ENCODE measurements at regions not wholly inside any gene's neighbourhood (a gene's known extent, or its start where the extent isn't known, plus 50 kb on each side); places are given as distances from the start of the nearest gene placed in this dataset.

DNA sequence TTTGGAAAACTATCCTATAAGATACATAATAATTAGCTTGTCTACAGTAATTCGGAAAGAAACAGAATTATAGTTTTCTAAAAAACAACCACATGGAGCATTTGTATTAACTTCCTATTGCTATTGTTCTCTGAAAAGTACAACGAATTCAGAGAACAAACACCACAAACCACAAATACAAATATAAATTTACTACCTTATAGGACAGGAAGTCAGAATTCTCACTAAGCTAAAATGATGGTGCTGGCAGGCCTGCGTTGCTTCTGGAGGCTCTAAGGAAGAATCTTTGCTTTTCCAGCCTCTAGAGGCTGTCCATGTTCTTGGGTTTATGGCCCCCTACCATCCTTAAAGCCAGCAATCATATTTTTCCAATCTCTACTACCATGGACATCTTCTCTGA is 173.6 kb upstream of the TCF21 start (continued):
- TF ChIP-seq, protein P1, sequence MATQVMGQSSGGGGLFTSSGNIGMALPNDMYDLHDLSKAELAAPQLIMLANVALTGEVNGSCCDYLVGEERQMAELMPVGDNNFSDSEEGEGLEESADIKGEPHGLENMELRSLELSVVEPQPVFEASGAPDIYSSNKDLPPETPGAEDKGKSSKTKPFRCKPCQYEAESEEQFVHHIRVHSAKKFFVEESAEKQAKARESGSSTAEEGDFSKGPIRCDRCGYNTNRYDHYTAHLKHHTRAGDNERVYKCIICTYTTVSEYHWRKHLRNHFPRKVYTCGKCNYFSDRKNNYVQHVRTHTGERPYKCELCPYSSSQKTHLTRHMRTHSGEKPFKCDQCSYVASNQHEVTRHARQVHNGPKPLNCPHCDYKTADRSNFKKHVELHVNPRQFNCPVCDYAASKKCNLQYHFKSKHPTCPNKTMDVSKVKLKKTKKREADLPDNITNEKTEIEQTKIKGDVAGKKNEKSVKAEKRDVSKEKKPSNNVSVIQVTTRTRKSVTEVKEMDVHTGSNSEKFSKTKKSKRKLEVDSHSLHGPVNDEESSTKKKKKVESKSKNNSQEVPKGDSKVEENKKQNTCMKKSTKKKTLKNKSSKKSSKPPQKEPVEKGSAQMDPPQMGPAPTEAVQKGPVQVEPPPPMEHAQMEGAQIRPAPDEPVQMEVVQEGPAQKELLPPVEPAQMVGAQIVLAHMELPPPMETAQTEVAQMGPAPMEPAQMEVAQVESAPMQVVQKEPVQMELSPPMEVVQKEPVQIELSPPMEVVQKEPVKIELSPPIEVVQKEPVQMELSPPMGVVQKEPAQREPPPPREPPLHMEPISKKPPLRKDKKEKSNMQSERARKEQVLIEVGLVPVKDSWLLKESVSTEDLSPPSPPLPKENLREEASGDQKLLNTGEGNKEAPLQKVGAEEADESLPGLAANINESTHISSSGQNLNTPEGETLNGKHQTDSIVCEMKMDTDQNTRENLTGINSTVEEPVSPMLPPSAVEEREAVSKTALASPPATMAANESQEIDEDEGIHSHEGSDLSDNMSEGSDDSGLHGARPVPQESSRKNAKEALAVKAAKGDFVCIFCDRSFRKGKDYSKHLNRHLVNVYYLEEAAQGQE (IDR thresholded peaks at IDR 0.05; ENCODE audit: low read depth, low read length): no peak
- TF ChIP-seq TCF12 (IDR thresholded peaks at IDR 0.05) (no peak), RCOR1 (IDR thresholded peaks at IDR 0.05; ENCODE audit: low read length) (no peak)

DNA sequence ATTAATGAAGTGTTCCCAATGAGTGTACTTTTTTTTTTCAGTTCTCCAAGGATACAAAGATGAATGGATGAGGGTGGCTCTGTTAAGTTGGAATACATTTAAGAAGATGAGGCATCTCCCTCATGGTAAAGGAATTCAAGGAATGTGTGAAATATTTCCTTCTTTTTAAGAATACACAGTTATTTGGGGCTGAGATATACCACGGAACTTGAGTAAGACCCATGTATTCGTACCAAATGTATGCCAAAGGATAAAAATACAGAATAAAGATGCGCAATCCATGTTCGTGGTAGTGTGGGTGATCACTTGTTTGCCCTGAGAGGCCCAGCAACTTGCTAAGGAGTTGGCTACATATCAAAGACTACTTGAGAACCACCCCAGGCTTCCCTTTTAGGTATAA is 164.2 kb upstream of the TCF21 start:
- Histone ChIP-seq H3K4me3 (ENCODE audit: low read depth in 2 of 2, low read length in 1 of 2) (no peak overlapping the region), H3K36me3 (replicated peaks in 1 of 2; ENCODE audit: control insufficient read depth in 1 of 2, insufficient read depth in 2 of 2, low read length in 1 of 2) (no peaks in the 10 kb centered on the region), H3K4me2 (no peak overlapping the region), H3K4me1 (ENCODE audit: control insufficient read depth in 1 of 2, insufficient read depth in 2 of 2, low read depth in 1 of 2, low read length in 1 of 2) (no peaks in the 10 kb centered on the region), H3F3A (replicated peaks; ENCODE audit: insufficient read depth) (no peaks in the 10 kb centered on the region), H3K9me3 (no peaks in the 10 kb centered on the region), H3K27me3 (ENCODE audit: insufficient read depth) (no peaks in the 10 kb centered on the region), H3K9me2 (no peaks in the 10 kb centered on the region), H3K9ac (no peak overlapping the region), H3K27ac (ENCODE audit: low read depth in 2 of 2, low read length in 1 of 2) (no peak overlapping the region), H4K20me1 (ENCODE audit: insufficient read depth) (no peaks in the 10 kb centered on the region), H2AFZ (ENCODE audit: low read depth) (no peak overlapping the region), H3K79me2 (ENCODE audit: insufficient read depth) (no peaks in the 10 kb centered on the region)
- TF ChIP-seq FOXM1 (IDR thresholded peaks at IDR 0.05; ENCODE audit: low read depth) (no peak), SIN3A (IDR thresholded peaks at IDR 0.05; ENCODE audit: borderline replicate concordance, low read depth, low read length) (no peak)
- TF ChIP-seq, protein P2, sequence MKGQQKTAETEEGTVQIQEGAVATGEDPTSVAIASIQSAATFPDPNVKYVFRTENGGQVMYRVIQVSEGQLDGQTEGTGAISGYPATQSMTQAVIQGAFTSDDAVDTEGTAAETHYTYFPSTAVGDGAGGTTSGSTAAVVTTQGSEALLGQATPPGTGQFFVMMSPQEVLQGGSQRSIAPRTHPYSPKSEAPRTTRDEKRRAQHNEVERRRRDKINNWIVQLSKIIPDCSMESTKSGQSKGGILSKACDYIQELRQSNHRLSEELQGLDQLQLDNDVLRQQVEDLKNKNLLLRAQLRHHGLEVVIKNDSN (IDR thresholded peaks at IDR 0.05; ENCODE audit: borderline replicate concordance, low read depth): no peak
- no peak for DNase-seq
- WGBS (ENCODE audit: low lambda C conversion rate): 8% methylated on average over 4 of the region's 4 CpGs
- CTCF ChIA-PET: no interaction called here
- POLR2A ChIA-PET: no interaction called here

DNA sequence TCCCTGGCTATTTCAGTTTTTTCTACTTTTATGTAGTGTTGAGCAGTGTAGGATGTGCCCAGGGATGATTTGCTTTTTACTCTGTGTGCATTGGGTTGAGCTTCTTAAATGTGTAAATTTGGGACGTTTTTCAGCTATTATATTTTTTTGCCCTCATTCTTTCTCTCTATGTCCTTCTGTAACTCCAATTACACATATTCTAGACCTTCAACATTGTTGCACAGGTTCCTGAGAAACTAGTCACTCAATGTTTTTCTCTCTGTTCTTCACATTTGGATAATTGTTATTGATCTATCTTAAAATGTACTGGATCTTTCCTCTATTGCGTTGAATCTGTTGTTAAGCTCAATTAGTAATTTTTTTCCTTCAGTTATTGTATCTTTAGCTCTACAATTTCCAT is 162.7 kb upstream of the TCF21 start:
- H4K20me1 ChIP-seq (ENCODE audit: insufficient read depth): no peaks in the 10 kb centered on the region
- no peak overlapping the region for H3K9ac ChIP-seq
- H3K4me3 ChIP-seq (ENCODE audit: low read depth in 2 of 2, low read length in 1 of 2): no peak overlapping the region
- H3K4me2 ChIP-seq: no peak overlapping the region
- ChIA-PET POLR2A (no interaction called here), CTCF (no interaction called here)
- no peaks in the 10 kb centered on the region for H3F3A ChIP-seq (replicated peaks; ENCODE audit: insufficient read depth)
- no peaks in the 10 kb centered on the region for H3K9me2 ChIP-seq
- DNase-seq: no peak
- H3K27me3 ChIP-seq (ENCODE audit: insufficient read depth): no peaks in the 10 kb centered on the region
- no peak overlapping the region for H3K27ac ChIP-seq (ENCODE audit: low read depth in 2 of 2, low read length in 1 of 2)
- no peaks in the 10 kb centered on the region for H3K36me3 ChIP-seq (replicated peaks in 1 of 2; ENCODE audit: control insufficient read depth in 1 of 2, insufficient read depth in 2 of 2, low read length in 1 of 2)
- H2AFZ ChIP-seq (ENCODE audit: low read depth): no peak overlapping the region
- no peaks in the 10 kb centered on the region for H3K9me3 ChIP-seq
- no peaks in the 10 kb centered on the region for H3K79me2 ChIP-seq (ENCODE audit: insufficient read depth)
- no peaks in the 10 kb centered on the region for H3K4me1 ChIP-seq (ENCODE audit: control insufficient read depth in 1 of 2, insufficient read depth in 2 of 2, low read depth in 1 of 2, low read length in 1 of 2)
- WGBS (ENCODE audit: low lambda C conversion rate): 8% methylated on average over 2 of the region's 2 CpGs
- TF ChIP-seq EZH2phosphoT487 (IDR thresholded peaks at IDR 0.05; ENCODE audit: borderline replicate concordance, low read depth) (no peak), ELF1 (IDR thresholded peaks at IDR 0.05) (no peak), JUND (IDR thresholded peaks at IDR 0.05) (no peak), POLR2AphosphoS5 (IDR thresholded peaks at IDR 0.05; ENCODE audit: low read depth, low read length) (no peak), NRF1 (IDR thresholded peaks at IDR 0.05; ENCODE audit: low read depth, low read length) (no peak), FOXM1 (IDR thresholded peaks at IDR 0.05; ENCODE audit: low read depth) (no peak), TAF1 (IDR thresholded peaks at IDR 0.05; ENCODE audit: borderline replicate concordance, low read depth, low read length) (no peak), FOSL2 (IDR thresholded peaks at IDR 0.05; ENCODE audit: borderline replicate concordance, low read depth) (no peak), SMC3 (IDR thresholded peaks at IDR 0.05; ENCODE audit: low read depth, low read length) (no peak), EP300 (IDR thresholded peaks at IDR 0.05; ENCODE audit: borderline replicate concordance in 1 of 2, low read depth in 1 of 2, low read length in 1 of 2) (no peak), GABPA (IDR thresholded peaks at IDR 0.05; ENCODE audit: low read depth) (no peak), MEF2A (IDR thresholded peaks at IDR 0.05; ENCODE audit: borderline replicate concordance, low read depth) (no peak), TEAD4 (IDR thresholded peaks at IDR 0.05; ENCODE audit: borderline replicate concordance, insufficient read depth) (no peak), NFIC (IDR thresholded peaks at IDR 0.05; ENCODE audit: borderline replicate concordance) (no peak)
- TF ChIP-seq, protein P3, sequence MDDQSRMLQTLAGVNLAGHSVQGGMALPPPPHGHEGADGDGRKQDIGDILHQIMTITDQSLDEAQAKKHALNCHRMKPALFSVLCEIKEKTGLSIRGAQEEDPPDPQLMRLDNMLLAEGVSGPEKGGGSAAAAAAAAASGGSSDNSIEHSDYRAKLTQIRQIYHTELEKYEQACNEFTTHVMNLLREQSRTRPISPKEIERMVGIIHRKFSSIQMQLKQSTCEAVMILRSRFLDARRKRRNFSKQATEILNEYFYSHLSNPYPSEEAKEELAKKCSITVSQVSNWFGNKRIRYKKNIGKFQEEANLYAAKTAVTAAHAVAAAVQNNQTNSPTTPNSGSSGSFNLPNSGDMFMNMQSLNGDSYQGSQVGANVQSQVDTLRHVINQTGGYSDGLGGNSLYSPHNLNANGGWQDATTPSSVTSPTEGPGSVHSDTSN (IDR thresholded peaks at IDR 0.05): no peak
- TF ChIP-seq, protein P4, sequence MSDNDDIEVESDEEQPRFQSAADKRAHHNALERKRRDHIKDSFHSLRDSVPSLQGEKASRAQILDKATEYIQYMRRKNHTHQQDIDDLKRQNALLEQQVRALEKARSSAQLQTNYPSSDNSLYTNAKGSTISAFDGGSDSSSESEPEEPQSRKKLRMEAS (IDR thresholded peaks at IDR 0.05; ENCODE audit: low read depth): no peak
- TF ChIP-seq, protein P5, sequence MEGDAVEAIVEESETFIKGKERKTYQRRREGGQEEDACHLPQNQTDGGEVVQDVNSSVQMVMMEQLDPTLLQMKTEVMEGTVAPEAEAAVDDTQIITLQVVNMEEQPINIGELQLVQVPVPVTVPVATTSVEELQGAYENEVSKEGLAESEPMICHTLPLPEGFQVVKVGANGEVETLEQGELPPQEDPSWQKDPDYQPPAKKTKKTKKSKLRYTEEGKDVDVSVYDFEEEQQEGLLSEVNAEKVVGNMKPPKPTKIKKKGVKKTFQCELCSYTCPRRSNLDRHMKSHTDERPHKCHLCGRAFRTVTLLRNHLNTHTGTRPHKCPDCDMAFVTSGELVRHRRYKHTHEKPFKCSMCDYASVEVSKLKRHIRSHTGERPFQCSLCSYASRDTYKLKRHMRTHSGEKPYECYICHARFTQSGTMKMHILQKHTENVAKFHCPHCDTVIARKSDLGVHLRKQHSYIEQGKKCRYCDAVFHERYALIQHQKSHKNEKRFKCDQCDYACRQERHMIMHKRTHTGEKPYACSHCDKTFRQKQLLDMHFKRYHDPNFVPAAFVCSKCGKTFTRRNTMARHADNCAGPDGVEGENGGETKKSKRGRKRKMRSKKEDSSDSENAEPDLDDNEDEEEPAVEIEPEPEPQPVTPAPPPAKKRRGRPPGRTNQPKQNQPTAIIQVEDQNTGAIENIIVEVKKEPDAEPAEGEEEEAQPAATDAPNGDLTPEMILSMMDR (IDR thresholded peaks at IDR 0.05): no peak
